ENCODE measurements at regions not wholly inside any gene's neighbourhood (a gene's known extent, or its start where the extent isn't known, plus 50 kb on each side); places are given as distances from the start of the nearest gene placed in this dataset.

GRCh38 chr6:30820193-30820592 is 64.1 kb upstream of the DDR1 start:
- CTCF ChIA-PET: no interaction called here
- no peaks in the 10 kb centered on the region for H3K9me3 ChIP-seq (ENCODE audit: low read depth, low read length, poor library complexity, severe bottlenecking)
- intact Hi-C loops (cut with micrococcal nuclease; ENCODE audit: unreplicated experiment): no loop called here
- H3K27ac ChIP-seq (ENCODE audit: low read depth, low read length, poor library complexity, severe bottlenecking): peak overlapping the region; percentile 12
- no TSS peak for BruUV-seq (replicated peaks)
- TF ChIP-seq CTCF (conservative IDR thresholded peaks at IDR 0.05; ENCODE audit: low read depth, low read length) (no peak), EZH2 (IDR thresholded peaks at IDR 0.05; ENCODE audit: borderline replicate concordance, low read depth, low read length, poor library complexity, severe bottlenecking) (no peak)
- no peaks in the 10 kb centered on the region for H3K27me3 ChIP-seq (replicated peaks; ENCODE audit: insufficient read depth, low read depth, low read length, poor library complexity)
- no peak overlapping the region for H3K4me3 ChIP-seq (ENCODE audit: low read depth, low read length, poor library complexity, severe bottlenecking)
- POLR2A ChIA-PET (ENCODE audit: low non-redundant PET): no interaction called here
- H3K4me1 ChIP-seq (ENCODE audit: insufficient read depth, low read length, poor library complexity, severe bottlenecking): peaks cover 17% of the 10 kb centered on the region
- no peaks in the 10 kb centered on the region for H3K36me3 ChIP-seq (ENCODE audit: insufficient read depth, low read length, poor library complexity, severe bottlenecking)
- DNase-seq (ENCODE audit: low spot score): no peak

- H3K4me1 ChIP-seq (ENCODE audit: insufficient read depth, low read length, poor library complexity, severe bottlenecking): peaks cover 17% of the 10 kb centered on the region
- peak overlapping the region; percentile 12 for H3K27ac ChIP-seq (ENCODE audit: low read depth, low read length, poor library complexity, severe bottlenecking)
- DNase-seq (ENCODE audit: low spot score): no peak
- CTCF ChIA-PET: no interaction called here
- POLR2A ChIA-PET (ENCODE audit: low non-redundant PET): no interaction called here
- H3K4me3 ChIP-seq (ENCODE audit: low read depth, low read length, poor library complexity, severe bottlenecking): no peak overlapping the region
- TF ChIP-seq EZH2 (IDR thresholded peaks at IDR 0.05; ENCODE audit: borderline replicate concordance, low read depth, low read length, poor library complexity, severe bottlenecking) (no peak), CTCF (conservative IDR thresholded peaks at IDR 0.05; ENCODE audit: low read depth, low read length) (no peak)
- H3K27me3 ChIP-seq (replicated peaks; ENCODE audit: insufficient read depth, low read depth, low read length, poor library complexity): no peaks in the 10 kb centered on the region
- intact Hi-C loops (cut with micrococcal nuclease; ENCODE audit: unreplicated experiment): no loop called here
- no peaks in the 10 kb centered on the region for H3K9me3 ChIP-seq (ENCODE audit: low read depth, low read length, poor library complexity, severe bottlenecking)
- H3K36me3 ChIP-seq (ENCODE audit: insufficient read depth, low read length, poor library complexity, severe bottlenecking): no peaks in the 10 kb centered on the region
- no TSS peak for BruUV-seq (replicated peaks)
These were observed 64.9 kb upstream of the DDR1 start for GRCh38 chr6:30819297-30819917.

GRCh38 chr6:30818391-30818841 is 65.9 kb upstream of the DDR1 start:
- no peaks in the 10 kb centered on the region for H3K9me3 ChIP-seq (ENCODE audit: low read depth, low read length, poor library complexity, severe bottlenecking)
- peak; percentile 74 for DNase-seq (ENCODE audit: low spot score)
- BruUV-seq (replicated peaks): no TSS peak
- no peaks in the 10 kb centered on the region for H3K36me3 ChIP-seq (ENCODE audit: insufficient read depth, low read length, poor library complexity, severe bottlenecking)
- intact Hi-C loops (cut with micrococcal nuclease; ENCODE audit: unreplicated experiment): no loop called here
- peak overlapping the region; percentile 61 for H3K27ac ChIP-seq (ENCODE audit: low read depth, low read length, poor library complexity, severe bottlenecking)
- no peak for TF ChIP-seq EZH2 (IDR thresholded peaks at IDR 0.05; ENCODE audit: borderline replicate concordance, low read depth, low read length, poor library complexity, severe bottlenecking)
- no peak for TF ChIP-seq CTCF (conservative IDR thresholded peaks at IDR 0.05; ENCODE audit: low read depth, low read length)
- ChIA-PET POLR2A (ENCODE audit: low non-redundant PET) (interaction anchor here (0.6 kb wide), 1 partner anchor 97 kb away, joined by 5 read pairs; no protein-coding TSS in a partner anchor), CTCF (no interaction called here)
- H3K4me1 ChIP-seq (ENCODE audit: insufficient read depth, low read length, poor library complexity, severe bottlenecking): peaks cover 17% of the 10 kb centered on the region
- H3K27me3 ChIP-seq (replicated peaks; ENCODE audit: insufficient read depth, low read depth, low read length, poor library complexity): no peaks in the 10 kb centered on the region
- no peak overlapping the region for H3K4me3 ChIP-seq (ENCODE audit: low read depth, low read length, poor library complexity, severe bottlenecking)
